A673 (cell line): ENCODE measurements at regions not wholly inside any gene's neighbourhood (a gene's known extent, or its start where the extent isn't known, plus 50 kb on each side); places are given as distances from the start of the nearest gene placed in this dataset.

Source experiments
- BruUV-seq: library from RNA; stranded (reverse); fragments of 400-500 nt; replicated peaks from 2 replicates; lab custom pipeline; 2021; lab: Mats Ljungman, UMichigan
- CTCF ChIA-PET: fragments of 300-600 bp; sonication (Branson Sonifier 250); formaldehyde crosslinking; loops from one replicate; lab custom pipeline; 2022; ENCODE audit warnings: antibody characterized with exemption; lab: Charles Lee
- POLR2A ChIA-PET: fragments of 300-600 bp; sonication (Branson Sonifier 250); formaldehyde crosslinking; loops from one replicate; lab custom pipeline; 2022; ENCODE audit warnings: antibody characterized with exemption; ENCODE audit not compliant: low non-redundant PET; lab: Charles Lee
- DNase-seq: peaks from one replicate; pipeline ENCODE4 v3.0.0-alpha.2; 2015; ENCODE audit warnings: low spot score
- H3K27ac ChIP-seq: fragments of 200-600 bp; sonication (generic); 2 replicates; pipeline ENCODE4 v1.5.1; 2016; ENCODE audit warnings: mixed run types, low read depth, mild to moderate bottlenecking, mixed read lengths, antibody characterized with exemption, low read length; ENCODE audit not compliant: poor library complexity, severe bottlenecking
- H3K27me3 ChIP-seq: fragments of 200-600 bp; sonication (generic); replicated peaks from 2 replicates; pipeline ENCODE4 v1.6.1; 2017; ENCODE audit warnings: mixed run types, low read depth, mild to moderate bottlenecking, mixed read lengths, antibody characterized with exemption, low read length; ENCODE audit not compliant: insufficient read depth, poor library complexity
- H3K36me3 ChIP-seq: fragments of 200-600 bp; sonication (generic); 2 replicates; pipeline ENCODE4 v1.6.1; 2016; ENCODE audit warnings: mixed run types, mild to moderate bottlenecking, mixed read lengths, antibody characterized with exemption, low read length; ENCODE audit not compliant: insufficient read depth, poor library complexity, severe bottlenecking
- H3K4me1 ChIP-seq: fragments of 200-600 bp; sonication (generic); 2 replicates; pipeline ENCODE4 v1.6.1; 2017; ENCODE audit warnings: mixed run types, mild to moderate bottlenecking, mixed read lengths, antibody characterized with exemption, low read length; ENCODE audit not compliant: insufficient read depth, poor library complexity, severe bottlenecking
- H3K4me3 ChIP-seq: fragments of 200-600 bp; sonication (generic); 2 replicates; pipeline ENCODE4 v1.5.1; 2016; ENCODE audit warnings: low read depth, mixed run types, mild to moderate bottlenecking, mixed read lengths, low read length; ENCODE audit not compliant: poor library complexity, severe bottlenecking
- H3K9me3 ChIP-seq: fragments of 200-600 bp; sonication (generic); 2 replicates; pipeline ENCODE4 v1.6.1; 2016; ENCODE audit warnings: mixed run types, low read depth, mild to moderate bottlenecking, mixed read lengths, antibody characterized with exemption, low read length; ENCODE audit not compliant: poor library complexity, severe bottlenecking
- EZH2 ChIP-seq: fragments of 200-600 bp; sonication (generic); IDR thresholded peaks from 2 replicates; pipeline ENCODE4 v1.6.1; 2017; ENCODE audit warnings: borderline replicate concordance, low read depth, mild to moderate bottlenecking, mixed read lengths, antibody characterized with exemption, low read length; ENCODE audit not compliant: poor library complexity, severe bottlenecking
- intact Hi-C: fragments of 100-400 bp; cut with micrococcal nuclease; formaldehyde crosslinking; loops from one replicate; pipeline ENCODE4 v1.10.0; 2022; ENCODE audit not compliant: unreplicated experiment
- TF ChIP-seq, protein P1 (sequence below): fragments of 300-800, 200-600 bp; sonication (generic); conservative IDR thresholded peaks from 2 replicates; pipeline ENCODE4 v1.5.1; 2017; ENCODE audit warnings: low read depth, mild to moderate bottlenecking, antibody characterized with exemption, low read length, moderate library complexity, mixed read lengths

DNA sequence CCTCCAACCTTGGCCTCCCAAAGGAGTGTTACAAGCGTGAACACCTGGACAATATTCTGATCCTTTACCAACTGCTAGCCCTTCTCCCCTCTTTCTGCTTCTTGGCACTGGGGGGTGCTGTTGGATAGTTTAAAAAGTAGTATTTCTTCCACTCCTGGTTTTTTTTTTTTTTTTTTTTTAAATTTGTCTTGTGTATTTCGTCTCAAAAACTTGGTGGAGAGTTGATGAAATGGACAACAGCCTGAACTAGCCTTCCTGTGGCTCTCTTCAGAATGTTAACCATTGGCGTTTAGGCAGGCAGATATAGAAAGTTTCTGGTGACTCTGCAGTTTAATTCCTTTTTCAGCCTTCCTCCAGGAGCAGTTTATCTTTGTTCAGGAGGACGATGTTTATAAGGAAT, 69.7 kb upstream of the USP24 start:
- intact Hi-C loops, result loop anchor here (1.0 to 5.0 kb wide), 3 partner anchors 1297 to 1536 kb away; no protein-coding TSS in a partner anchor

GRCh38 chr1:55282058-55282457, 66.9 kb upstream of the USP24 start:
- Histone ChIP-seq H3K27me3 (no peaks in the 10 kb centered on the region), H3K27ac (no peak overlapping the region), H3K4me1 (peaks cover 4% of the 10 kb centered on the region), H3K4me3 (no peak overlapping the region), H3K36me3 (no peaks in the 10 kb centered on the region), H3K9me3 (no peaks in the 10 kb centered on the region)
- BruUV-seq, result no TSS peak
- intact Hi-C loops, result no loop called here
- TF ChIP-seq, protein P1, sequence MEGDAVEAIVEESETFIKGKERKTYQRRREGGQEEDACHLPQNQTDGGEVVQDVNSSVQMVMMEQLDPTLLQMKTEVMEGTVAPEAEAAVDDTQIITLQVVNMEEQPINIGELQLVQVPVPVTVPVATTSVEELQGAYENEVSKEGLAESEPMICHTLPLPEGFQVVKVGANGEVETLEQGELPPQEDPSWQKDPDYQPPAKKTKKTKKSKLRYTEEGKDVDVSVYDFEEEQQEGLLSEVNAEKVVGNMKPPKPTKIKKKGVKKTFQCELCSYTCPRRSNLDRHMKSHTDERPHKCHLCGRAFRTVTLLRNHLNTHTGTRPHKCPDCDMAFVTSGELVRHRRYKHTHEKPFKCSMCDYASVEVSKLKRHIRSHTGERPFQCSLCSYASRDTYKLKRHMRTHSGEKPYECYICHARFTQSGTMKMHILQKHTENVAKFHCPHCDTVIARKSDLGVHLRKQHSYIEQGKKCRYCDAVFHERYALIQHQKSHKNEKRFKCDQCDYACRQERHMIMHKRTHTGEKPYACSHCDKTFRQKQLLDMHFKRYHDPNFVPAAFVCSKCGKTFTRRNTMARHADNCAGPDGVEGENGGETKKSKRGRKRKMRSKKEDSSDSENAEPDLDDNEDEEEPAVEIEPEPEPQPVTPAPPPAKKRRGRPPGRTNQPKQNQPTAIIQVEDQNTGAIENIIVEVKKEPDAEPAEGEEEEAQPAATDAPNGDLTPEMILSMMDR, result no peak
- no peak for TF ChIP-seq EZH2
- no peak for DNase-seq
- ChIA-PET POLR2A (no interaction called here), CTCF (no interaction called here)

More for the DNA sequence above, 69.7 kb upstream of the USP24 start:
- TF ChIP-seq, protein P1, result peak; percentile 73
- TF ChIP-seq EZH2, result no peak
- H3K27me3 ChIP-seq, result no peaks in the 10 kb centered on the region
- POLR2A ChIA-PET, result no interaction called here
- no peaks in the 10 kb centered on the region for H3K9me3 ChIP-seq
- H3K4me1 ChIP-seq, result peaks cover 6% of the 10 kb centered on the region
- CTCF ChIA-PET, result interaction anchor here (1.2 kb wide), 1 partner anchor 38 kb away, joined by 3 read pairs; no protein-coding TSS in a partner anchor
- BruUV-seq, result no TSS peak
- no peaks in the 10 kb centered on the region for H3K36me3 ChIP-seq
- no peak overlapping the region for H3K4me3 ChIP-seq
- H3K27ac ChIP-seq, result no peak overlapping the region
- DNase-seq, result peak; percentile 59

GRCh38 chr1:55280731-55281130, 65.6 kb upstream of the USP24 start:
- ChIA-PET CTCF (interaction anchor here (0.5 kb wide), 1 partner anchor 56 kb away, joined by 3 read pairs; no protein-coding TSS in a partner anchor), POLR2A (interaction anchor here (0.8 kb wide), 1 partner anchor 152 kb away, joined by 5 read pairs; no protein-coding TSS in a partner anchor)
- Histone ChIP-seq H3K27ac (no peak overlapping the region), H3K4me1 (peaks cover 8% of the 10 kb centered on the region), H3K9me3 (no peaks in the 10 kb centered on the region), H3K27me3 (no peaks in the 10 kb centered on the region), H3K4me3 (no peak overlapping the region), H3K36me3 (no peaks in the 10 kb centered on the region)
- DNase-seq, result no peak
- TF ChIP-seq, protein P1, result no peak
- TF ChIP-seq EZH2, result no peak
- no TSS peak for BruUV-seq
- intact Hi-C loops, result no loop called here
